ENCODE measurements at regions not wholly inside any gene's neighbourhood (a gene's known extent, or its start where the extent isn't known, plus 50 kb on each side); places are given as distances from the start of the nearest gene placed in this dataset.
"Not testable (repeated sequence)": the region's sequence is repeated elsewhere in the genome, so short reads cannot be mapped to it uniquely, and the experiment has no call there.

DNA sequence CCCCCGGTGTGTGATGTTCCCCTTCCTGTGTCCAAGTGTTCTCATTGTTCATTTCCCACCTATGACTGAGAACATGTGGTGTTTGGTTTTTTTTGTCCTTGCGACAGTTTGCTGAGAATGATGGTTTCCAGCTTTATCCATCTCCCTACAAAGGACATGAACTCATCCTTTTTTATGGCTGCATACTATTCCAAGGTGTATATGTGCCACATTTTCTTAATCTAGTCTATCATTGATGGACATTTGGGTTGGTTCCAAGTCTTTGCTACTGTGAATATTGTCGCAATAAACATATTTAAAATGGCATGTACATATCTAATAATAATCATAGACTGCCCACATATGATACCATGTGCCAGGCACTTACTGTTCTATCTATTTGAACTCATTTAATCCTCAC is 491.0 kb downstream of the MED13L start:
- not testable (repeated sequence) for H3K27ac ChIP-seq (ENCODE audit: insufficient read depth, low read length, poor library complexity, severe bottlenecking); H3K9me3 ChIP-seq (ENCODE audit: control insufficient read depth in 2 of 2, low read length in 2 of 2); H3K36me3 Mint-ChIP-seq; H3K27ac Mint-ChIP-seq; ATAC-seq (ENCODE audit: low read depth in 2 of 2); H3K4me3 ChIP-seq (ENCODE audit: low read depth, low read length); H3K4me1 Mint-ChIP-seq; H3K36me3 ChIP-seq (ENCODE audit: control insufficient read depth, insufficient read depth, low read length); H3K4me1 ChIP-seq (ENCODE audit: control insufficient read depth, insufficient read depth, low read length, poor library complexity, severe bottlenecking); H3K27me3 Mint-ChIP-seq; H3K4me3 Mint-ChIP-seq; DNase-seq; H3K9me3 Mint-ChIP-seq; H3K27me3 ChIP-seq (ENCODE audit: control insufficient read depth, insufficient read depth, low read length)

- H3K36me3 ChIP-seq (ENCODE audit: control insufficient read depth, insufficient read depth, low read length), result no peaks in the 10 kb centered on the region
- H3K9me3 ChIP-seq (ENCODE audit: control insufficient read depth in 2 of 2, low read length in 2 of 2), result no peaks in the 10 kb centered on the region
- peaks cover 0 to 4% (median 0%) of the 10 kb centered on the region in 7 donors for H3K9me3 Mint-ChIP-seq
- no peaks in the 10 kb centered on the region for H3K4me1 Mint-ChIP-seq
- H3K27ac ChIP-seq (ENCODE audit: insufficient read depth, low read length, poor library complexity, severe bottlenecking), result no peak overlapping the region
- ATAC-seq (ENCODE audit: low read depth in 2 of 2) (no peak), DNase-seq (no peak)
- H3K27ac Mint-ChIP-seq, result no peak overlapping the region
- H3K4me3 ChIP-seq (ENCODE audit: low read depth, low read length), result no peak overlapping the region
- peaks cover 4% of the 10 kb centered on the region for H3K27me3 Mint-ChIP-seq
- H3K36me3 Mint-ChIP-seq, result no peaks in the 10 kb centered on the region
- H3K4me1 ChIP-seq (ENCODE audit: control insufficient read depth, insufficient read depth, low read length, poor library complexity, severe bottlenecking), result no peaks in the 10 kb centered on the region
- no peaks in the 10 kb centered on the region for H3K27me3 ChIP-seq (ENCODE audit: control insufficient read depth, insufficient read depth, low read length)
- H3K4me3 Mint-ChIP-seq, result no peak overlapping the region
These were observed 491.9 kb downstream of the MED13L start for GRCh38 chr12:115785548-115785947.

GRCh38 chr12:115776399-115776798 is 501.1 kb downstream of the MED13L start:
- no peak overlapping the region for H3K27ac ChIP-seq (ENCODE audit: insufficient read depth, low read length, poor library complexity, severe bottlenecking)
- no peak for DNase-seq
- H3K27me3 Mint-ChIP-seq, result no peaks in the 10 kb centered on the region
- no peaks in the 10 kb centered on the region for H3K36me3 Mint-ChIP-seq
- no peaks in the 10 kb centered on the region for H3K4me1 ChIP-seq (ENCODE audit: control insufficient read depth, insufficient read depth, low read length, poor library complexity, severe bottlenecking)
- ATAC-seq (ENCODE audit: low read depth in 2 of 2), result no peak
- H3K27me3 ChIP-seq (ENCODE audit: control insufficient read depth, insufficient read depth, low read length), result no peaks in the 10 kb centered on the region
- H3K9me3 ChIP-seq (ENCODE audit: control insufficient read depth in 2 of 2, low read length in 2 of 2), result no peaks in the 10 kb centered on the region
- no peaks in the 10 kb centered on the region for H3K36me3 ChIP-seq (ENCODE audit: control insufficient read depth, insufficient read depth, low read length)
- peaks cover 0 to 2% (median 0%) of the 10 kb centered on the region in 7 donors for H3K9me3 Mint-ChIP-seq
- H3K4me3 ChIP-seq (ENCODE audit: low read depth, low read length), result no peak overlapping the region
- H3K4me1 Mint-ChIP-seq, result peaks cover 0 to 2% (median 0%) of the 10 kb centered on the region in 4 donors
- no peak overlapping the region for H3K27ac Mint-ChIP-seq
- no peak overlapping the region for H3K4me3 Mint-ChIP-seq

GRCh38 chr12:115774148-115774895 is 503.2 kb downstream of the MED13L start:
- Histone ChIP-seq H3K9me3 (ENCODE audit: control insufficient read depth in 2 of 2, low read length in 2 of 2) (no peaks in the 10 kb centered on the region), H3K36me3 (ENCODE audit: control insufficient read depth, insufficient read depth, low read length) (no peaks in the 10 kb centered on the region), H3K27ac (ENCODE audit: insufficient read depth, low read length, poor library complexity, severe bottlenecking) (no peak overlapping the region), H3K4me3 (ENCODE audit: low read depth, low read length) (no peak overlapping the region), H3K4me1 (ENCODE audit: control insufficient read depth, insufficient read depth, low read length, poor library complexity, severe bottlenecking) (no peaks in the 10 kb centered on the region), H3K27me3 (ENCODE audit: control insufficient read depth, insufficient read depth, low read length) (no peaks in the 10 kb centered on the region)
- Mint-ChIP-seq H3K4me3 (no peak overlapping the region), H3K9me3 (peaks cover 0 to 2% (median 0%) of the 10 kb centered on the region in 7 donors), H3K27me3 (no peaks in the 10 kb centered on the region), H3K27ac (no peak overlapping the region), H3K4me1 (peaks cover 0 to 2% (median 0%) of the 10 kb centered on the region in 4 donors), H3K36me3 (no peaks in the 10 kb centered on the region)
- DNase-seq (no peak), ATAC-seq (ENCODE audit: low read depth in 2 of 2) (no peak)

DNA sequence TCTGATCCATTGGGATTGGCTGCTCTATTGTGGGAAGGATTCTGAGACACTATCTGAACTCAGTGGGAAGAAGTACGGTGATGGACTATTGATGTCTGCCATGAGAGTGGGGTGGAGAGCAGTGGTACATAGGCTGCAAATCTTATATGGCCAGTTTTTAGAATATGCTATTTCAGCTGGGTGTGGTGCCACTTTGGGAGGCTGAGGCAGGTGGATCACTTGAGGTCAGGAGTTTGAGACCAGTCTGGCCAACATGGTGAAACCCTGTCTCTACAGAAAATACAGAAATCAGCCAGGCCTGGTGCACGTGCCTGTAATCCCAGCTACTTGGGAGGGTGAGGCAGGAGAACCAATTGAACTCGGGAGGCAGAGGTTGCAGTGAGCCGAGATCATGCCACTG is 505.9 kb downstream of the MED13L start:
- H3K36me3 Mint-ChIP-seq, result no peaks in the 10 kb centered on the region
- no peaks in the 10 kb centered on the region for H3K27me3 Mint-ChIP-seq
- peaks cover 0 to 4% (median 0%) of the 10 kb centered on the region in 7 donors for H3K9me3 Mint-ChIP-seq
- no peak overlapping the region for H3K4me3 Mint-ChIP-seq
- H3K4me1 Mint-ChIP-seq, result peaks cover 0 to 1% (median 0%) of the 10 kb centered on the region in 4 donors
- H3K27ac Mint-ChIP-seq, result no peak overlapping the region
- DNase-seq (no peak), ATAC-seq (ENCODE audit: low read depth in 2 of 2) (no peak)
- H3K27me3 ChIP-seq (ENCODE audit: control insufficient read depth, insufficient read depth, low read length), result no peaks in the 10 kb centered on the region
- no peaks in the 10 kb centered on the region for H3K36me3 ChIP-seq (ENCODE audit: control insufficient read depth, insufficient read depth, low read length)
- no peaks in the 10 kb centered on the region for H3K9me3 ChIP-seq (ENCODE audit: control insufficient read depth in 2 of 2, low read length in 2 of 2)
- no peak overlapping the region for H3K4me3 ChIP-seq (ENCODE audit: low read depth, low read length)
- H3K4me1 ChIP-seq (ENCODE audit: control insufficient read depth, insufficient read depth, low read length, poor library complexity, severe bottlenecking), result no peaks in the 10 kb centered on the region
- no peak overlapping the region for H3K27ac ChIP-seq (ENCODE audit: insufficient read depth, low read length, poor library complexity, severe bottlenecking)

DNA sequence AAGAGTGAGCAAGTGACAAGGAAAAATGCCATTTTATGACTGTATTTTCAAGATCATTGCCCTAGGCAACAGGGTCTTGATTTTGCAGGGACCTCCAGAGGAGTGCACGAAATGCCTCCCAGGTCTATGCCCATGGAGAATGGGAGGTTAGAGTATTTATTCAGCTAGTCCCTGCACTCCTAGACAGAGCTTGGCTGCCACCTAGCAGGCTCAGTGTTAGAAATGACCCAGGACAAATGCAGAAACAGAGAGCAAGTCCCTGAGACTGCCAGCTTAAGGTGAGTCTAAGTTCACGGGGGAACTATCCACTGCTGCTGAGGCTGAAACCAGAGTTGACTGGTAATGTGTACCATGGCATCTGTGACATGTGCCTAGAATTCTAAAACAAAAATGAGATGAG is 506.4 kb downstream of the MED13L start:
- Histone ChIP-seq H3K27ac (ENCODE audit: insufficient read depth, low read length, poor library complexity, severe bottlenecking) (no peak overlapping the region), H3K9me3 (ENCODE audit: control insufficient read depth in 2 of 2, low read length in 2 of 2) (no peaks in the 10 kb centered on the region), H3K36me3 (ENCODE audit: control insufficient read depth, insufficient read depth, low read length) (no peaks in the 10 kb centered on the region), H3K4me1 (ENCODE audit: control insufficient read depth, insufficient read depth, low read length, poor library complexity, severe bottlenecking) (no peaks in the 10 kb centered on the region), H3K4me3 (ENCODE audit: low read depth, low read length) (no peak overlapping the region), H3K27me3 (ENCODE audit: control insufficient read depth, insufficient read depth, low read length) (no peaks in the 10 kb centered on the region)
- Mint-ChIP-seq H3K27ac (no peak overlapping the region), H3K4me3 (no peak overlapping the region), H3K9me3 (peaks cover 0 to 3% (median 0%) of the 10 kb centered on the region in 7 donors), H3K27me3 (no peaks in the 10 kb centered on the region), H3K4me1 (no peaks in the 10 kb centered on the region), H3K36me3 (no peaks in the 10 kb centered on the region)
- ATAC-seq (ENCODE audit: low read depth in 2 of 2) (no peak), DNase-seq (no peak)

- no peaks in the 10 kb centered on the region for H3K4me1 Mint-ChIP-seq
- peaks cover 0 to 3% (median 0%) of the 10 kb centered on the region in 7 donors for H3K9me3 Mint-ChIP-seq
- no peaks in the 10 kb centered on the region for H3K4me1 ChIP-seq (ENCODE audit: control insufficient read depth, insufficient read depth, low read length, poor library complexity, severe bottlenecking)
- no peaks in the 10 kb centered on the region for H3K27me3 ChIP-seq (ENCODE audit: control insufficient read depth, insufficient read depth, low read length)
- no peak overlapping the region for H3K27ac ChIP-seq (ENCODE audit: insufficient read depth, low read length, poor library complexity, severe bottlenecking)
- H3K36me3 ChIP-seq (ENCODE audit: control insufficient read depth, insufficient read depth, low read length), result no peaks in the 10 kb centered on the region
- no peaks in the 10 kb centered on the region for H3K27me3 Mint-ChIP-seq
- no peak for DNase-seq
- no peaks in the 10 kb centered on the region for H3K36me3 Mint-ChIP-seq
- H3K27ac Mint-ChIP-seq, result no peak overlapping the region
- no peak overlapping the region for H3K4me3 Mint-ChIP-seq
- H3K9me3 ChIP-seq (ENCODE audit: control insufficient read depth in 2 of 2, low read length in 2 of 2), result no peaks in the 10 kb centered on the region
- ATAC-seq (ENCODE audit: low read depth in 2 of 2), result no peak
- H3K4me3 ChIP-seq (ENCODE audit: low read depth, low read length), result no peak overlapping the region
These were observed 506.9 kb downstream of the MED13L start for GRCh38 chr12:115770643-115771042.

DNA sequence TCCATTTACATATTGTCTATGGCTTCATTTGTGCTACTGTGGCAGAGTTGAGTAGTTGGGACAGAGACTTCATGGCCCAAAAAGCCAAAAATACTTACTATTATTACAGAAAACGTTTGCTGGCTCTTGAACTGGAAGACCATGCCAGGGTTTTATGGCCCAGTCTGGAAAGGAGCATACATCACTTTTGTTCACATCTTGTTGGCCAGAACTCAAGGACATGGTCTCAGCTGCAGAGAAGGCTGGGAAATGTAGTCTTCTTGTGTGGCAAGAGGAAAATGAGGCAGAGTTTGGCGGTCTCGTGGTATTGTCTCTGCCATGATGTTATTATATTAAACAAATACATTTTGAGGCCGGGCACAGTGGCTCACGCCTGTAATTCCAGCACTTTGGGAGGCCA is 509.6 kb downstream of the MED13L start:
- no peak overlapping the region for H3K27ac ChIP-seq (ENCODE audit: insufficient read depth, low read length, poor library complexity, severe bottlenecking)
- no peak for ATAC-seq (ENCODE audit: low read depth in 2 of 2)
- peaks cover 0 to 3% (median 1%) of the 10 kb centered on the region in 7 donors for H3K9me3 Mint-ChIP-seq

More for the DNA sequence above, 509.6 kb downstream of the MED13L start:
- DNase-seq, result no peak
- Histone ChIP-seq H3K36me3 (ENCODE audit: control insufficient read depth, insufficient read depth, low read length) (no peaks in the 10 kb centered on the region), H3K4me1 (ENCODE audit: control insufficient read depth, insufficient read depth, low read length, poor library complexity, severe bottlenecking) (no peaks in the 10 kb centered on the region), H3K4me3 (ENCODE audit: low read depth, low read length) (no peak overlapping the region), H3K9me3 (ENCODE audit: control insufficient read depth in 2 of 2, low read length in 2 of 2) (no peaks in the 10 kb centered on the region), H3K27me3 (ENCODE audit: control insufficient read depth, insufficient read depth, low read length) (no peaks in the 10 kb centered on the region)
- Mint-ChIP-seq H3K4me1 (no peaks in the 10 kb centered on the region), H3K4me3 (no peak overlapping the region), H3K36me3 (no peaks in the 10 kb centered on the region), H3K27ac (no peak overlapping the region), H3K27me3 (no peaks in the 10 kb centered on the region)
